PC-3 (cell line): ENCODE measurements at regions not wholly inside any gene's neighbourhood (a gene's known extent, or its start where the extent isn't known, plus 50 kb on each side); places are given as distances from the start of the nearest gene placed in this dataset.

ENCODE experiments used
- CTCF ChIP-seq: fragments of 300-600 bp; sonication (generic); conservative IDR thresholded peaks from 2 replicates; pipeline ENCODE4 v1.5.1; 2017; ENCODE audit warnings: antibody characterized with exemption, low read depth, mild to moderate bottlenecking, low read length
- EZH2 ChIP-seq: fragments of 300-600 bp; sonication (generic); IDR thresholded peaks from one replicate; pipeline ENCODE4 v1.6.1; 2017; ENCODE audit warnings: antibody characterized with exemption, mild to moderate bottlenecking, low read length; ENCODE audit not compliant: unreplicated experiment
- EZH2phosphoT487 ChIP-seq: fragments of 300-600 bp; sonication (generic); IDR thresholded peaks from 2 replicates; pipeline ENCODE4 v1.6.1; 2018; ENCODE audit warnings: mild to moderate bottlenecking, antibody characterized with exemption, low read length, borderline replicate concordance

- no peak for TF ChIP-seq CTCF
- TF ChIP-seq EZH2: no peak
- TF ChIP-seq EZH2phosphoT487: no peak
These were observed 103.9 kb upstream of the IRF2BP2 start for GRCh38 chr1:234713859-234714258.
